Sigmoid colon (tissue), 4 donors: ENCODE measurements at regions not wholly inside any gene's neighbourhood (a gene's known extent, or its start where the extent isn't known, plus 50 kb on each side); places are given as distances from the start of the nearest gene placed in this dataset.

ENCODE experiments used
- POLR2A ChIP-seq, 2 donors: fragments of 450-650 bp; IDR thresholded peaks; one replicate each; pipeline ENCODE4 v1.6.1; 2016; ENCODE audit warnings: antibody characterized with exemption in 2 of 2, mild to moderate bottlenecking in 2 of 2, moderate library complexity in 2 of 2
- POLR2AphosphoS5 ChIP-seq, 4 donors: sonication (generic); formaldehyde crosslinking; IDR thresholded peaks; one replicate each; pipeline ENCODE4 v1.6.1; 2017; ENCODE audit warnings: antibody characterized with exemption in 4 of 4
- TF ChIP-seq, protein P1 (sequence below), 4 experiments: fragments of 450-650 bp in 3 of 4; fragments of 200-600 bp in 1 of 4; IDR thresholded peaks; one replicate each; pipeline ENCODE4 v1.5.1; 2016 to 2019; ENCODE audit warnings: antibody characterized with exemption in 4 of 4, mild to moderate bottlenecking in 3 of 4, moderate library complexity in 2 of 4

GRCh38 chr16:5681966-5682365, 584.4 kb upstream of the EEF2KMT start:
- TF ChIP-seq, protein P1, sequence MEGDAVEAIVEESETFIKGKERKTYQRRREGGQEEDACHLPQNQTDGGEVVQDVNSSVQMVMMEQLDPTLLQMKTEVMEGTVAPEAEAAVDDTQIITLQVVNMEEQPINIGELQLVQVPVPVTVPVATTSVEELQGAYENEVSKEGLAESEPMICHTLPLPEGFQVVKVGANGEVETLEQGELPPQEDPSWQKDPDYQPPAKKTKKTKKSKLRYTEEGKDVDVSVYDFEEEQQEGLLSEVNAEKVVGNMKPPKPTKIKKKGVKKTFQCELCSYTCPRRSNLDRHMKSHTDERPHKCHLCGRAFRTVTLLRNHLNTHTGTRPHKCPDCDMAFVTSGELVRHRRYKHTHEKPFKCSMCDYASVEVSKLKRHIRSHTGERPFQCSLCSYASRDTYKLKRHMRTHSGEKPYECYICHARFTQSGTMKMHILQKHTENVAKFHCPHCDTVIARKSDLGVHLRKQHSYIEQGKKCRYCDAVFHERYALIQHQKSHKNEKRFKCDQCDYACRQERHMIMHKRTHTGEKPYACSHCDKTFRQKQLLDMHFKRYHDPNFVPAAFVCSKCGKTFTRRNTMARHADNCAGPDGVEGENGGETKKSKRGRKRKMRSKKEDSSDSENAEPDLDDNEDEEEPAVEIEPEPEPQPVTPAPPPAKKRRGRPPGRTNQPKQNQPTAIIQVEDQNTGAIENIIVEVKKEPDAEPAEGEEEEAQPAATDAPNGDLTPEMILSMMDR (IDR thresholded peaks at IDR 0.05) = no peak
- TF ChIP-seq POLR2A (IDR thresholded peaks at IDR 0.05) (no peak), POLR2AphosphoS5 (IDR thresholded peaks at IDR 0.05) (no peak)
